Activated B cell treated with CpG ODN at 0.5 μM for 24 hours (primary cell): ENCODE measurements at regions not wholly inside any gene's neighbourhood (a gene's known extent, or its start where the extent isn't known, plus 50 kb on each side); places are given as distances from the start of the nearest gene placed in this dataset.
"Not testable (repeated sequence)": the region's sequence is repeated elsewhere in the genome, so short reads cannot be mapped to it uniquely, and the experiment has no call there.

Experiments
- ATAC-seq: fragments of 200-7000 bp; cut with Tn5 transposase; one replicate; pipeline ENCODE4 v1.10.0; 2021; ENCODE audit warnings: low read depth, mild to moderate bottlenecking, moderate library complexity
- CTCF ChIA-PET: fragments of 350-600 bp; sonication (Branson Sonifier 250); formaldehyde crosslinking; loops from one replicate; lab custom pipeline; 2021; ENCODE audit warnings: antibody characterized with exemption; lab: Charles Lee
- POLR2A ChIA-PET: fragments of 350-600 bp; sonication (Branson Sonifier 250); formaldehyde crosslinking; loops from one replicate; lab custom pipeline; 2021; ENCODE audit warnings: antibody characterized with exemption; lab: Charles Lee
- DNase-seq: peaks from one replicate; pipeline ENCODE4 v3.0.0; 2022
- H3K27ac Mint-ChIP-seq: one replicate; pipeline ENCODE4 v1.8.0; 2020; ENCODE audit warnings: mixed read lengths
- H3K27me3 Mint-ChIP-seq: one replicate; pipeline ENCODE4 v1.8.0; 2021; ENCODE audit warnings: mixed read lengths
- H3K36me3 Mint-ChIP-seq: one replicate; pipeline ENCODE4 v1.8.0; 2021; ENCODE audit warnings: low read depth, mixed read lengths
- H3K4me1 Mint-ChIP-seq: one replicate; pipeline ENCODE4 v1.8.0; 2021; ENCODE audit warnings: mixed read lengths
- H3K4me3 Mint-ChIP-seq: one replicate; pipeline ENCODE4 v1.8.0; 2020; ENCODE audit warnings: mild to moderate bottlenecking, mixed read lengths
- H3K9me3 Mint-ChIP-seq: one replicate; pipeline ENCODE4 v1.8.0; 2020; ENCODE audit warnings: mixed read lengths
- CTCF ChIP-seq: fragments of 200-600 bp; IDR thresholded peaks from one replicate; pipeline ENCODE4 v1.8.0; 2022; ENCODE audit warnings: antibody characterized with exemption, mild to moderate bottlenecking
- intact Hi-C: fragments of 100-400 bp; cut with micrococcal nuclease; formaldehyde crosslinking; loops from one replicate; pipeline ENCODE4 v1.15.1; 2024

GRCh38 chr1:30362603-30362990 lies 360.8 kb downstream of the MATN1 start:
- POLR2A ChIA-PET = no interaction called here
- no peak overlapping the region for H3K27ac Mint-ChIP-seq
- CTCF ChIA-PET = no interaction called here
- intact Hi-C loops = no loop called here
- ATAC-seq = no peak
- H3K4me1 Mint-ChIP-seq = no peaks in the 10 kb centered on the region
- no peak for TF ChIP-seq CTCF
- H3K27me3 Mint-ChIP-seq = peaks cover 16% of the 10 kb centered on the region
- no peak for DNase-seq
- H3K36me3 Mint-ChIP-seq = no peaks in the 10 kb centered on the region
- no peaks in the 10 kb centered on the region for H3K9me3 Mint-ChIP-seq
- no peak overlapping the region for H3K4me3 Mint-ChIP-seq

- H3K36me3 Mint-ChIP-seq, H3K4me3 Mint-ChIP-seq, DNase-seq, H3K9me3 Mint-ChIP-seq, H3K27ac Mint-ChIP-seq, POLR2A ChIA-PET, H3K4me1 Mint-ChIP-seq, CTCF ChIA-PET, intact Hi-C loops, ATAC-seq: not testable (repeated sequence)
- peaks cover 17% of the 10 kb centered on the region for H3K27me3 Mint-ChIP-seq
Observed at GRCh38 chr1:30361890-30362602, 361.3 kb downstream of the MATN1 start.

- POLR2A ChIA-PET = no interaction called here
- H3K9me3 Mint-ChIP-seq = no peaks in the 10 kb centered on the region
- ATAC-seq (no peak), DNase-seq (no peak)
- intact Hi-C loops = no loop called here
- no peak overlapping the region for H3K4me3 Mint-ChIP-seq
- H3K27me3 Mint-ChIP-seq = peaks cover 20% of the 10 kb centered on the region
- TF ChIP-seq CTCF = no peak
- CTCF ChIA-PET = no interaction called here
- no peak overlapping the region for H3K27ac Mint-ChIP-seq
- no peaks in the 10 kb centered on the region for H3K4me1 Mint-ChIP-seq
- no peaks in the 10 kb centered on the region for H3K36me3 Mint-ChIP-seq
Observed at GRCh38 chr1:30360753-30361152, 362.6 kb downstream of the MATN1 start.

GRCh38 chr1:30360281-30360680 lies 363.1 kb downstream of the MATN1 start:
- DNase-seq = no peak
- intact Hi-C loops = no loop called here
- ChIA-PET CTCF (interaction anchor here (1.4 kb wide), 1 partner anchor 20 kb away, joined by 4 read pairs; no protein-coding TSS in a partner anchor), POLR2A (no interaction called here)
- peaks cover 20% of the 10 kb centered on the region for H3K27me3 Mint-ChIP-seq
- TF ChIP-seq CTCF = no peak
- H3K4me1 Mint-ChIP-seq = no peaks in the 10 kb centered on the region
- no peaks in the 10 kb centered on the region for H3K9me3 Mint-ChIP-seq
- H3K36me3 Mint-ChIP-seq = no peaks in the 10 kb centered on the region
- no peak for ATAC-seq
- H3K4me3 Mint-ChIP-seq = no peak overlapping the region
- H3K27ac Mint-ChIP-seq = no peak overlapping the region

GRCh38 chr1:30359539-30360220 lies 363.7 kb downstream of the MATN1 start:
- Mint-ChIP-seq H3K4me3 (no peak overlapping the region), H3K27ac (no peak overlapping the region), H3K9me3 (no peaks in the 10 kb centered on the region), H3K27me3 (peaks cover 25% of the 10 kb centered on the region), H3K4me1 (no peaks in the 10 kb centered on the region), H3K36me3 (no peaks in the 10 kb centered on the region)
- POLR2A ChIA-PET = no interaction called here
- ATAC-seq (no peak), DNase-seq (no peak)
- TF ChIP-seq CTCF = no peak
- CTCF ChIA-PET = interaction anchor here (1.4 kb wide), 1 partner anchor 21 kb away, joined by 4 read pairs; no protein-coding TSS in a partner anchor
- intact Hi-C loops = no loop called here
